BE2C (cell line): ENCODE measurements at regions not wholly inside any gene's neighbourhood (a gene's known extent, or its start where the extent isn't known, plus 50 kb on each side); places are given as distances from the start of the nearest gene placed in this dataset.

Experiments used
- DNase-seq: peaks from one replicate; pipeline ENCODE4 v3.0.0-alpha.2; 2020
- H3K27me3 ChIP-seq: fragments of 250-450 bp; sonication (Bioruptor Pico); 2 replicates; pipeline ENCODE4 v1.5.1; 2020; ENCODE audit warnings: mild to moderate bottlenecking
- H3K36me3 ChIP-seq: fragments of 250-450 bp; sonication (Bioruptor Pico); 2 replicates; pipeline ENCODE4 v1.5.1; 2020; ENCODE audit warnings: mild to moderate bottlenecking
- H3K4me1 ChIP-seq: fragments of 250-450 bp; sonication (Bioruptor Pico); 2 replicates; pipeline ENCODE4 v1.5.1; 2020
- H3K4me3 ChIP-seq: 2 replicates; pipeline ENCODE4 v1.5.1; 2011; ENCODE audit warnings: low read depth, low read length
- H3K9me3 ChIP-seq: fragments of 250-450 bp; sonication (Bioruptor Pico); 2 replicates; pipeline ENCODE4 v1.5.1; 2020
- CTCF ChIP-seq: IDR thresholded peaks from 2 replicates; pipeline ENCODE4 v1.5.1; 2012; ENCODE audit warnings: mild to moderate bottlenecking, low read depth, low read length

- Histone ChIP-seq H3K27me3 (no peaks in the 10 kb centered on the region), H3K9me3 (no peaks in the 10 kb centered on the region), H3K4me3 (no peak overlapping the region), H3K4me1 (no peaks in the 10 kb centered on the region), H3K36me3 (no peaks in the 10 kb centered on the region)
- TF ChIP-seq CTCF = no peak
- DNase-seq = no peak
Measured at GRCh38 chr9:7258688-7259396, 501.1 kb downstream of the KDM4C start.

GRCh38 chr9:7246917-7247522 lies 489.2 kb downstream of the KDM4C start:
- H3K36me3 ChIP-seq = no peaks in the 10 kb centered on the region
- H3K4me1 ChIP-seq = no peaks in the 10 kb centered on the region
- H3K4me3 ChIP-seq = no peak overlapping the region
- DNase-seq = no peak
- TF ChIP-seq CTCF = no peak
- no peaks in the 10 kb centered on the region; the same call in 1 of the 2 replicates for H3K9me3 ChIP-seq
- no peaks in the 10 kb centered on the region for H3K27me3 ChIP-seq

GRCh38 chr9:7245976-7246580 lies 488.3 kb downstream of the KDM4C start:
- H3K9me3 ChIP-seq = no peaks in the 10 kb centered on the region; the same call in 1 of the 2 replicates
- no peak overlapping the region for H3K4me3 ChIP-seq
- no peak for DNase-seq
- H3K27me3 ChIP-seq = no peaks in the 10 kb centered on the region
- no peak for TF ChIP-seq CTCF
- no peaks in the 10 kb centered on the region for H3K36me3 ChIP-seq
- H3K4me1 ChIP-seq = no peaks in the 10 kb centered on the region

DNA sequence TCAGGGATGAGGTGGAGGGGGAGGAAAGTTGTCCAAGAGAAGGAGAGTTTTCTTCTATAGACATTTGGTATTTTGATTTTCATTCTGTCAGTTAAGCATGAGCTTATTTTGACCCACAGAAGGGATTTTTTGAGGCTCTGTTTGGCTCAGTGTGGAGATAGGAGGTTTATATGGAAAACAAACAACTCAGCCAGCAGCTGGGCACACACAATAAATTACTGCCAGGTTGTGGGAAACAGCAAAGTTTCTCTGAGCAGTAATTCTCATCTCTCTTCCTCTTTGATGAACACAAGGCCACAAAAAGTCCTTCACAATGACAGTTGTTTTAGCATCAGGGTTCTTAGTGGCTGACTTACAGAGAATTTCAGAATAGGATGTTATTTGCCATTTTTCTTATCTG lies 486.1 kb downstream of the KDM4C start:
- no peak overlapping the region for H3K4me3 ChIP-seq

DNA sequence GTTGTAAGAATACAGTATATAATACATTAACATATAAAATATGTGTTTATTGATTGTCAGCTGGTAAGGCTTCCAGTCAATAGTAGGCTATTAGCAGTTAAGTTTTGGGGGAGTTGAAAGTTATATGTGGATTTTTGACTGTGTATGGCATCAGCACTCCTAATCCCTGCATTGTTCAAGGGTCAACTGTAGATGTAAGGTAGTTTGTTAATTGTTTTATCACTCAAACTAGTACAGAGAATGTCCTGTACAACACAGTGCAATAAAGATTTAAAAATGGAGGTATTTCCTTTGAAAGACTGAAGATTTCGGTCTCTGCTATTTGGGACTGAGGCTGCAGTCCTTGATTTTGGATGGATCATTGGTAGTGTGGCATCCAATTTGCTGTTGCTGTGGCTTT lies 484.4 kb downstream of the KDM4C start:
- no peak for DNase-seq
- Histone ChIP-seq H3K27me3 (no peaks in the 10 kb centered on the region), H3K36me3 (no peaks in the 10 kb centered on the region), H3K4me1 (no peaks in the 10 kb centered on the region), H3K9me3 (no peaks in the 10 kb centered on the region; the same call in 1 of the 2 replicates), H3K4me3 (no peak overlapping the region)
- TF ChIP-seq CTCF = no peak

More for the DNA sequence above, 486.1 kb downstream of the KDM4C start:
- TF ChIP-seq CTCF = no peak
- no peaks in the 10 kb centered on the region for H3K36me3 ChIP-seq
- DNase-seq = no peak
- H3K4me1 ChIP-seq = no peaks in the 10 kb centered on the region
- H3K27me3 ChIP-seq = no peaks in the 10 kb centered on the region
- no peaks in the 10 kb centered on the region; the same call in 1 of the 2 replicates for H3K9me3 ChIP-seq

- Histone ChIP-seq H3K4me1 (no peaks in the 10 kb centered on the region), H3K4me3 (no peak overlapping the region), H3K27me3 (no peaks in the 10 kb centered on the region), H3K9me3 (no peaks in the 10 kb centered on the region; the same call in 1 of the 2 replicates), H3K36me3 (no peaks in the 10 kb centered on the region)
- no peak for DNase-seq
- TF ChIP-seq CTCF = no peak
Measured at GRCh38 chr9:7241694-7242093, 483.9 kb downstream of the KDM4C start.
